BE2C (cell line): ENCODE measurements at regions not wholly inside any gene's neighbourhood (a gene's known extent, or its start where the extent isn't known, plus 50 kb on each side); places are given as distances from the start of the nearest gene placed in this dataset.

Experiments
- DNase-seq: peaks from one replicate; pipeline ENCODE4 v3.0.0-alpha.2; 2020
- H3K27me3 ChIP-seq: fragments of 250-450 bp; sonication (Bioruptor Pico); 2 replicates; pipeline ENCODE4 v1.5.1; 2020; ENCODE audit warnings: mild to moderate bottlenecking
- H3K36me3 ChIP-seq: fragments of 250-450 bp; sonication (Bioruptor Pico); 2 replicates; pipeline ENCODE4 v1.5.1; 2020; ENCODE audit warnings: mild to moderate bottlenecking
- H3K4me1 ChIP-seq: fragments of 250-450 bp; sonication (Bioruptor Pico); 2 replicates; pipeline ENCODE4 v1.5.1; 2020
- H3K4me3 ChIP-seq: 2 replicates; pipeline ENCODE4 v1.5.1; 2011; ENCODE audit warnings: low read depth, low read length
- H3K9me3 ChIP-seq: fragments of 250-450 bp; sonication (Bioruptor Pico); 2 replicates; pipeline ENCODE4 v1.5.1; 2020
- TF ChIP-seq, protein P1 (sequence below): IDR thresholded peaks from 2 replicates; pipeline ENCODE4 v1.5.1; 2012; ENCODE audit warnings: mild to moderate bottlenecking, low read depth, low read length

DNA sequence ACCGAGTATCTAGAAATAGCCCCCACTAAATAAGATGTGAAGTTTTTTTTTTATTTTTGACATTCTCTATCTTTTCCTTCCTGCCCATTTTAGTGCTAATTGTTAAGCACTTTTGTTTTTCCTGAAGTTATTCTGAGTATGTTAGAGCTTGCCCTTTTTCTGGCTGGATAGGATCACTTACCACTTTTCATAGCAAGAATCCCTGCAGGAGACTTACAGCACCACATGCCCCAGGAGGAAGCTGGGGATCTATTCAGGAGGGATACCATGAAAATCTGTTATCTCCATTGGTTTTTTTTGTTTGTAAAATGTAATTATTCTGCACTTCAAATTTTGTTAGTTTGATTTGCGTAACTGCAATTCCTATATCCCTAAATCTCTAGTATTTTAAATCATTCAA lies 968.4 kb downstream of the ZPLD1 start:
- DNase-seq, result no peak
- Histone ChIP-seq H3K9me3 (no peaks in the 10 kb centered on the region), H3K4me1 (no peaks in the 10 kb centered on the region), H3K4me3 (no peak overlapping the region), H3K36me3 (no peaks in the 10 kb centered on the region), H3K27me3 (no peaks in the 10 kb centered on the region)
- TF ChIP-seq, protein P1, sequence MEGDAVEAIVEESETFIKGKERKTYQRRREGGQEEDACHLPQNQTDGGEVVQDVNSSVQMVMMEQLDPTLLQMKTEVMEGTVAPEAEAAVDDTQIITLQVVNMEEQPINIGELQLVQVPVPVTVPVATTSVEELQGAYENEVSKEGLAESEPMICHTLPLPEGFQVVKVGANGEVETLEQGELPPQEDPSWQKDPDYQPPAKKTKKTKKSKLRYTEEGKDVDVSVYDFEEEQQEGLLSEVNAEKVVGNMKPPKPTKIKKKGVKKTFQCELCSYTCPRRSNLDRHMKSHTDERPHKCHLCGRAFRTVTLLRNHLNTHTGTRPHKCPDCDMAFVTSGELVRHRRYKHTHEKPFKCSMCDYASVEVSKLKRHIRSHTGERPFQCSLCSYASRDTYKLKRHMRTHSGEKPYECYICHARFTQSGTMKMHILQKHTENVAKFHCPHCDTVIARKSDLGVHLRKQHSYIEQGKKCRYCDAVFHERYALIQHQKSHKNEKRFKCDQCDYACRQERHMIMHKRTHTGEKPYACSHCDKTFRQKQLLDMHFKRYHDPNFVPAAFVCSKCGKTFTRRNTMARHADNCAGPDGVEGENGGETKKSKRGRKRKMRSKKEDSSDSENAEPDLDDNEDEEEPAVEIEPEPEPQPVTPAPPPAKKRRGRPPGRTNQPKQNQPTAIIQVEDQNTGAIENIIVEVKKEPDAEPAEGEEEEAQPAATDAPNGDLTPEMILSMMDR, result no peak

DNA sequence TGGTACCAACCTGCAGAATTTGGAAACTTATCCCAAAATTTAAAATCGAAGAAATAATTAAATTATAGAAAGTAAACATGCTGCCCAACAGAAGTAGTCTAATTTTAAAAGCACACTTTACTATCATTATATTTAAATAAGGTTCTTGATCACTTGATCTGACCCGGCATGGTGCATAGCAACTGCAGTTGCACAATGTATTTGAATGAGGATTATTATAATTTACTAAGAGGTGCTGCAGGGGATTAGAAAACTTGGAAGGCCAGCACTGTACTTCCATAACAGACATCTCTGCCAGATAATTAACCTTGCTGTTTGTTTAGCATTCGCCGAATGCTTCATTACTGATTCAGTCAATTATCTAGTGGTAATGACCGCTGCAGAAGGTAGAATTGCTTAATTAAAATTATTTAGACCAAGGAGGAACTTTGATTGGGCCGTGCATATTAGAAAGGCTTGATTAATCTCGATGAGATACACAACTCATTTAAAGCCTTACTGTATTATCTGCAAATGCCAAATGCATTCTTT lies 971.6 kb downstream of the ZPLD1 start:
- DNase-seq, result no peak
- no peaks in the 10 kb centered on the region for H3K9me3 ChIP-seq
- H3K4me3 ChIP-seq, result no peak overlapping the region
- no peaks in the 10 kb centered on the region for H3K36me3 ChIP-seq
- TF ChIP-seq, protein P1, result no peak
- no peaks in the 10 kb centered on the region for H3K27me3 ChIP-seq
- H3K4me1 ChIP-seq, result peaks cover 3% of the 10 kb centered on the region; the same call in 1 of the 2 replicates

DNA sequence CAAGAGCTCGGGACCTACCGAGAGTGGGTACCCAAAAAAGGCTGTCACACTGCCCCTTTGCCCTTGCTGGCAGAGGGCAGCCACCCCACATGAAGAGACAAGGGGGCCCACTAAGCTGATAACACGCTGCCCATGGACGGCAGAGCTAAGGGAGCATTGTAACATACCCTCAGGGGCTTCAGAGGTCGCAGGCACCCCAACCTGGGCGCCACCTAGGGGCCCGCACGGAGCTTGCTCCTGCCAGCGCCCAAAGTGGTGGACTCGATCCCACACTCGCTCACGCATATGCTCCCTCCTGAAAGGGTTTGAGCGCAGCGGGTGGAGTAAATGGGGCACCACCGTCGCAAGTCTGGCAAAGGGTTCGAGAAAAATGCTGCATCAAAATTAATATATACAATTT lies 975.4 kb downstream of the ZPLD1 start:
- no peaks in the 10 kb centered on the region for H3K27me3 ChIP-seq
- H3K4me1 ChIP-seq, result peaks cover 3% of the 10 kb centered on the region; the same call in 1 of the 2 replicates
- no peaks in the 10 kb centered on the region for H3K9me3 ChIP-seq
- DNase-seq, result peak; percentile 10
- H3K4me3 ChIP-seq, result no peak overlapping the region
- TF ChIP-seq, protein P1, result peak; percentile 31
- no peaks in the 10 kb centered on the region for H3K36me3 ChIP-seq

DNA sequence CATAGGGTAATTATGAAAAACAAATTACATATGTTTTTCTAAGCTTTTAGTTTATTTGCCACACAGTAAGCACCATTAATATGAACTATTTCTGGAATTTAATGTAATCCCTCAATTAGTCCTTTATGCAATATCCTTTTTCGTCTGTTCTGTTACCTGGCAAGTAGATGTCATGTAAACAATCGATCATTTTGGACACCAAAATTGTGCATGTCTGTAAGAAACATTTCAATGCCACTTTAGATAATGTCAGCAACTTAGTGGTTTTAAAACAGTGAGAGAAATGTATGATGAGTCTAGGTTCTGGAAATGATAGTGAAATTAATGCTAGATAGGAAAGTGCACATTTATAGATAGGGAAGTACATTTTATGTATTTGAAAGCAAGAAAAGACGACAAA lies 986.6 kb downstream of the ZPLD1 start:
- no peak overlapping the region for H3K4me3 ChIP-seq
- no peaks in the 10 kb centered on the region for H3K27me3 ChIP-seq
- H3K36me3 ChIP-seq, result no peaks in the 10 kb centered on the region
- no peak for DNase-seq
- H3K9me3 ChIP-seq, result no peaks in the 10 kb centered on the region
- TF ChIP-seq, protein P1, result no peak
- no peaks in the 10 kb centered on the region for H3K4me1 ChIP-seq

DNA sequence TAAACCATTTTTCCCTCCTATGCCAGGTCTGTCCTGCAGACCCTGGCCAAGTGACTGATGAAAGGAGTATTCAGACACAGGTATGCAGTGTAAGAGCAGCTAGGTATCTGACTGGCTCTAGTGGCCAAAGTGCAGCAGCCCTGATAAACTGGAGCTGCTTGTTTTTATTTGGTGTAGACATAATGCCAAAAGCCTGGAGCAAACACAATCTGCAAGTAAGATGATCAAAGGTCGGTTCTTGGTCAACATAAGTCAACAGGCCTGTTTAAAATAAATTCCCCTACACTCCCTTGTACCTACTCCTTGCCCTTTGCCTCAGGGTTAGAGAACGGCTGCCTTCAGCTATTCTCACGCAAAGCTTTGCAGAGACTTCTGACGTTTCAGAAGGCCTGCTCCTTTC lies 1003.1 kb downstream of the ZPLD1 start:
- no peaks in the 10 kb centered on the region for H3K27me3 ChIP-seq
- no peak overlapping the region for H3K4me3 ChIP-seq
- no peaks in the 10 kb centered on the region for H3K9me3 ChIP-seq
- no peaks in the 10 kb centered on the region for H3K36me3 ChIP-seq
- H3K4me1 ChIP-seq, result no peaks in the 10 kb centered on the region
- TF ChIP-seq, protein P1, result no peak
- DNase-seq, result no peak

DNA sequence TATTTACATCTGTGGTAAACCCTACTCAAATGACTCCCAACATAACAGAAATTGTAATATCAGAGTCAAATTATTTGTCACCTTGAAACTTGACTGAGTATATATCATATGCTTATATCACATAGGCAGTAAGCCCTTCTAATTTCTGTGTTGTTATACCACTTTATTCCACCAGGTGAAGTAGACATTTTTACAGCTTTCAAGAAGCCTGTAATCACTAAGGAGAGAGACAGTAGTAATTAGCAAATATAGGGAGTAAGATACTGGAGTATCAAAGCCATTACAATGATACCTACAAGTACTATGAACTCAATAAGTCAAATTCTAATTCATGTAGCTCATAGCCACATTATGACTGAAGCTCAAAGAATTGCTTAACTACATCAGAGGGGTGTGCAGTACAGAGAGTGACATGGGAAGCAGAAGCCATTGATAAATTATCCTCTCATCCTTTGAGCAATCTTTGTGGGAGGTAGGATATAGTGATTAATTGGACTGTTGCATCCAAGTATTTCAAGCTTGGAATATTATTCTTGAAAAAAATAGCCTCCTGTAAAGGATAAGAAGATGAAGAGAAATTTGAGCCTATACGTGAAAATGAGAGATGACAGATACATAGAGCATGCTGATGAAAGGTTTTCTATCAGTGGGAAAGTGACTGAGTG lies 1005.9 kb downstream of the ZPLD1 start:
- Histone ChIP-seq H3K4me1 (no peaks in the 10 kb centered on the region), H3K4me3 (no peak overlapping the region), H3K9me3 (no peaks in the 10 kb centered on the region), H3K27me3 (no peaks in the 10 kb centered on the region), H3K36me3 (no peaks in the 10 kb centered on the region)
- TF ChIP-seq, protein P1, result peak; percentile 47; the same call in 1 of the 2 replicates
- DNase-seq, result no peak
